ENCODE measurements at regions not wholly inside any gene's neighbourhood (a gene's known extent, or its start where the extent isn't known, plus 50 kb on each side); places are given as distances from the start of the nearest gene placed in this dataset.

GRCh38 chr12:85393606-85394005, 113.6 kb downstream of the ALX1 start (continued):
- TF ChIP-seq JUN (CRISPR knock-in tag; IDR thresholded peaks at IDR 0.05): no peak
- TF ChIP-seq SMAD3 (CRISPR knock-in tag; IDR thresholded peaks at IDR 0.05; ENCODE audit: borderline replicate concordance): no peak
- no peak for TF ChIP-seq GABPB1 (CRISPR knock-in tag; IDR thresholded peaks at IDR 0.05)
- TF ChIP-seq NFYB (CRISPR knock-in tag; conservative IDR thresholded peaks at IDR 0.05; ENCODE audit: low read depth): no peak
- TF ChIP-seq HMGA2 (CRISPR knock-in tag; IDR thresholded peaks at IDR 0.05): no peak
- no peak for TF ChIP-seq PREB (CRISPR knock-in tag; IDR thresholded peaks at IDR 0.05; ENCODE audit: borderline replicate concordance)
- no peak for TF ChIP-seq OVOL2 (CRISPR knock-in tag; IDR thresholded peaks at IDR 0.05; ENCODE audit: borderline replicate concordance)

- CTCF ChIA-PET: no interaction called here
- no peaks in the 10 kb centered on the region for H3K27me3 Mint-ChIP-seq (ENCODE audit: low read depth)
- no peak overlapping the region for H3K27ac Mint-ChIP-seq
- H3K4me1 Mint-ChIP-seq: no peaks in the 10 kb centered on the region
- ATAC-seq: no peak
- TF ChIP-seq FOXK1 (CRISPR knock-in tag; IDR thresholded peaks at IDR 0.05) (no peak), AR (CRISPR knock-in tag; IDR thresholded peaks at IDR 0.05) (no peak), NFE2L1 (CRISPR knock-in tag; IDR thresholded peaks at IDR 0.05) (no peak), RELA (CRISPR knock-in tag; IDR thresholded peaks at IDR 0.05; ENCODE audit: borderline replicate concordance) (no peak)
- POLR2A ChIA-PET: no interaction called here
- H3K36me3 Mint-ChIP-seq: no peaks in the 10 kb centered on the region
- H3K9me3 Mint-ChIP-seq: no peaks in the 10 kb centered on the region
- no peak for DNase-seq (ENCODE audit: low spot score)
- H3K4me3 Mint-ChIP-seq: no peak overlapping the region
Measured at GRCh38 chr12:85394065-85394464, 114.0 kb downstream of the ALX1 start.

- H3K4me3 Mint-ChIP-seq: no peak overlapping the region
- no peaks in the 10 kb centered on the region for H3K9me3 Mint-ChIP-seq
- no peak for ATAC-seq
- no peak for DNase-seq (ENCODE audit: low spot score)
- no peaks in the 10 kb centered on the region for H3K36me3 Mint-ChIP-seq
- ChIA-PET POLR2A (no interaction called here), CTCF (no interaction called here)
- no peaks in the 10 kb centered on the region for H3K4me1 Mint-ChIP-seq
- TF ChIP-seq E2F1 (CRISPR knock-in tag; IDR thresholded peaks at IDR 0.05) (no peak), ZNF396 (CRISPR knock-in tag; IDR thresholded peaks at IDR 0.05; ENCODE audit: borderline replicate concordance) (no peak), ZNF532 (CRISPR knock-in tag; IDR thresholded peaks at IDR 0.05; ENCODE audit: borderline replicate concordance) (no peak)
- no peaks in the 10 kb centered on the region for H3K27me3 Mint-ChIP-seq (ENCODE audit: low read depth)
- H3K27ac Mint-ChIP-seq: no peak overlapping the region
Measured at GRCh38 chr12:85394809-85395208, 114.8 kb downstream of the ALX1 start.

Data from WTC11 (cell line).